Tibial artery (tissue), 4 donors: ENCODE measurements at regions not wholly inside any gene's neighbourhood (a gene's known extent, or its start where the extent isn't known, plus 50 kb on each side); places are given as distances from the start of the nearest gene placed in this dataset.
"Not testable (repeated sequence)": the region's sequence is repeated elsewhere in the genome, so short reads cannot be mapped to it uniquely, and the experiment has no call there.

Experiments
- DNase-seq, 2 donors: peaks; one replicate each; pipeline ENCODE4 v3.0.0-alpha.2; 2019
- H3K27ac ChIP-seq, 2 donors: fragments of 200-600 bp; sonication (generic) in 1 of 2; 1 replicate in 1 of 2; 2 replicates in 1 of 2; pipeline ENCODE4 v1.5.1; 2018 to 2019; ENCODE audit warnings: mild to moderate bottlenecking in 1 of 2
- H3K27me3 ChIP-seq, 2 donors: fragments of 200-600 bp; sonication (generic) in 1 of 2; one replicate each; pipeline versions ENCODE4 v1.5.1 to v1.6.0; 2016 to 2019
- H3K36me3 ChIP-seq, 3 donors: fragments of 200-600 bp; sonication (generic) in 2 of 3; one replicate each; pipeline ENCODE4 v1.5.1; 2016 to 2019; ENCODE audit warnings: mild to moderate bottlenecking in 2 of 3
- H3K4me1 ChIP-seq, 4 donors: fragments of 200-600 bp; sonication (generic) in 2 of 4; 1 replicate in 3 of 4; 2 replicates in 1 of 4; pipeline ENCODE4 v1.5.1; 2016 to 2019
- H3K4me3 ChIP-seq, 2 donors: fragments of 200-600 bp; sonication (generic) in 1 of 2; 1 replicate in 1 of 2; 2 replicates in 1 of 2; pipeline ENCODE4 v1.5.1; 2018 to 2019; ENCODE audit warnings: mild to moderate bottlenecking in 2 of 2
- H3K9me3 ChIP-seq, 3 donors: fragments of 200-600 bp; sonication (generic) in 1 of 3; one replicate each; pipeline ENCODE4 v1.5.1; 2016 to 2019
- CTCF ChIP-seq, 2 experiments: fragments of 200-600 bp in 1 of 2; fragments of 450-650 bp in 1 of 2; IDR thresholded peaks; one replicate each; pipeline ENCODE4 v1.5.1; 2017 to 2019; ENCODE audit warnings: antibody characterized with exemption in 2 of 2, mild to moderate bottlenecking in 1 of 2, moderate library complexity in 1 of 2
- intact Hi-C: fragments of 100-400 bp; cut with DNase I; formaldehyde crosslinking; loops from one replicate; pipeline ENCODE4 v1.15.0; 2023; ENCODE audit warnings: low total_unique reads

- H3K36me3 ChIP-seq = no peaks in the 10 kb centered on the region
Observed at GRCh38 chr5:109550077-109550476, 139.7 kb upstream of the MAN2A1 start.

GRCh38 chr5:109546461-109546860 is 136.7 kb upstream of the PJA2 start:
- peaks cover 0 to 7% (median 0%) of the 10 kb centered on the region in 3 donors for H3K9me3 ChIP-seq
- no peaks in the 10 kb centered on the region for H3K36me3 ChIP-seq
- no peak overlapping the region for H3K4me3 ChIP-seq
- H3K4me1 ChIP-seq = no peaks in the 10 kb centered on the region
- intact Hi-C loops = no loop called here
- H3K27ac ChIP-seq = no peak overlapping the region
- no peaks in the 10 kb centered on the region for H3K27me3 ChIP-seq
- DNase-seq = no peak
- no peak for TF ChIP-seq CTCF (IDR thresholded peaks at IDR 0.05)

More at GRCh38 chr5:109550077-109550476, 139.7 kb upstream of the MAN2A1 start:
- Histone ChIP-seq H3K9me3 (peaks cover 0 to 7% (median 0%) of the 10 kb centered on the region in 3 donors), H3K27me3 (no peaks in the 10 kb centered on the region), H3K4me1 (no peaks in the 10 kb centered on the region), H3K4me3 (no peak overlapping the region), H3K27ac (no peak overlapping the region)
- DNase-seq = no peak
- intact Hi-C loops = no loop called here
- no peak for TF ChIP-seq CTCF (IDR thresholded peaks at IDR 0.05)

GRCh38 chr5:109544873-109545272 is 135.1 kb upstream of the PJA2 start:
- H3K36me3 ChIP-seq = not testable (repeated sequence)

GRCh38 chr5:109538692-109539091 is 128.9 kb upstream of the PJA2 start:
- DNase-seq, H3K9me3 ChIP-seq, H3K27ac ChIP-seq, H3K27me3 ChIP-seq, H3K36me3 ChIP-seq, H3K4me3 ChIP-seq, H3K4me1 ChIP-seq, intact Hi-C loops: not testable (repeated sequence)

More at GRCh38 chr5:109544873-109545272, 135.1 kb upstream of the PJA2 start:
- H3K9me3 ChIP-seq, H3K4me3 ChIP-seq, H3K4me1 ChIP-seq, H3K27ac ChIP-seq, DNase-seq, intact Hi-C loops, H3K27me3 ChIP-seq: not testable (repeated sequence)

GRCh38 chr5:109535090-109535489 is 125.3 kb upstream of the PJA2 start:
- intact Hi-C loops, H3K36me3 ChIP-seq, H3K4me3 ChIP-seq, DNase-seq, H3K9me3 ChIP-seq, H3K27ac ChIP-seq, H3K27me3 ChIP-seq: not testable (repeated sequence)
- H3K4me1 ChIP-seq = peaks cover 0 to 15% (median 7%) of the 10 kb centered on the region in 4 donors

GRCh38 chr5:109533751-109534272 is 124.0 kb upstream of the PJA2 start:
- TF ChIP-seq CTCF (IDR thresholded peaks at IDR 0.05) = no peak
- DNase-seq = no peak
- Histone ChIP-seq H3K27me3 (no peaks in the 10 kb centered on the region), H3K27ac (no peak overlapping the region), H3K9me3 (no peaks in the 10 kb centered on the region), H3K36me3 (no peaks in the 10 kb centered on the region), H3K4me1 (peaks cover 0 to 28% (median 16%) of the 10 kb centered on the region in 4 donors), H3K4me3 (no peak overlapping the region)
- intact Hi-C loops = no loop called here

- DNase-seq = no peak
- no peak overlapping the region for H3K4me3 ChIP-seq
- no peak for TF ChIP-seq CTCF (IDR thresholded peaks at IDR 0.05)
- H3K36me3 ChIP-seq = no peaks in the 10 kb centered on the region
- H3K27ac ChIP-seq = no peak overlapping the region
- peaks cover 0 to 28% (median 16%) of the 10 kb centered on the region in 4 donors for H3K4me1 ChIP-seq
- H3K9me3 ChIP-seq = no peaks in the 10 kb centered on the region
- no peaks in the 10 kb centered on the region for H3K27me3 ChIP-seq
- intact Hi-C loops = no loop called here
Observed at GRCh38 chr5:109532773-109533364, 123.1 kb upstream of the PJA2 start.
